Left kidney (tissue), 1 donor: ENCODE measurements at regions not wholly inside any gene's neighbourhood (a gene's known extent, or its start where the extent isn't known, plus 50 kb on each side); places are given as distances from the start of the nearest gene placed in this dataset.
"Not testable (repeated sequence)": the region's sequence is repeated elsewhere in the genome, so short reads cannot be mapped to it uniquely, and the experiment has no call there.

Source experiments
- DNase-seq: peaks from one replicate; pipeline ENCODE4 v3.0.0-alpha.2; 2013

GRCh38 chr2:191476901-191477300 is 201.0 kb upstream of the NABP1 start:
- no peak for DNase-seq

GRCh38 chr2:191478799-191479679 is 198.9 kb upstream of the NABP1 start:
- no peak for DNase-seq

- no peak for DNase-seq
These were observed 198.3 kb upstream of the NABP1 start for GRCh38 chr2:191479680-191480023.

DNA sequence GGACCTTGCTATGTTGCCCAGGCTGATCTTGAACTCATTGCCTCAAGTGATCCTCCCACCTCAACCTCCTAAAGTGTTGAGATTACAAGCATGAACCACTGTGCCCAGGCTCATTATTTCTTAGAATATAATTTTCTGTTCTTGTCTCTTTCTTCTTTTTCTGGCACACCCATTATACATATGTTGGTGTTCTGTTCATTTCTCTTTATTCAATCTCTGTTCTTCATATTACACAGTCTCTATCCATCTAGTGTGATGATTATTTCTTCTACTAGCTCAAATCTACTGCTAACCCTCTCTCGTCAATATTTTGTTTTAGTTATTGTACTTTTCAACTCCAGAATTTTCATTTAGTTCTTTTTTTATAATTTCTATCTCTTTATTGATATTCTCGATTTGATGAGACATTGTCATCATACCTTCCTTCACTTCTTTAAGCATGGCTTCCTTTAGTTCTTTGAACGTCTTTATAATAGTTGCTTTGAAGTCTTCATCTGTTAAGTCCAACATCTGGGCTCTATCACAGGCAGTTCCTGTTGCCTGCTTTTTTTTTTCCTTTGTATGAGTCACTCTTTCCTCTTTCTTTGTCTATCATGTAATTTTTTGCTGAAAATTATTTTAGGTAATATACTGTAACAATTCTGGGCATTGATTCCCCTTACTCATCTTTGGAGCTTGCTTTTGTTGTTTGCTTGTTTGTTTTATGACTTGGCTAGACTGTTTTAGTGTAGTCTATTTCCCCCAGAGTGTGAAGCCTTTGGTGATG is 196.4 kb upstream of the NABP1 start:
- no peak for DNase-seq

GRCh38 chr2:191483117-191483516 is 194.8 kb upstream of the NABP1 start:
- DNase-seq: no peak

DNA sequence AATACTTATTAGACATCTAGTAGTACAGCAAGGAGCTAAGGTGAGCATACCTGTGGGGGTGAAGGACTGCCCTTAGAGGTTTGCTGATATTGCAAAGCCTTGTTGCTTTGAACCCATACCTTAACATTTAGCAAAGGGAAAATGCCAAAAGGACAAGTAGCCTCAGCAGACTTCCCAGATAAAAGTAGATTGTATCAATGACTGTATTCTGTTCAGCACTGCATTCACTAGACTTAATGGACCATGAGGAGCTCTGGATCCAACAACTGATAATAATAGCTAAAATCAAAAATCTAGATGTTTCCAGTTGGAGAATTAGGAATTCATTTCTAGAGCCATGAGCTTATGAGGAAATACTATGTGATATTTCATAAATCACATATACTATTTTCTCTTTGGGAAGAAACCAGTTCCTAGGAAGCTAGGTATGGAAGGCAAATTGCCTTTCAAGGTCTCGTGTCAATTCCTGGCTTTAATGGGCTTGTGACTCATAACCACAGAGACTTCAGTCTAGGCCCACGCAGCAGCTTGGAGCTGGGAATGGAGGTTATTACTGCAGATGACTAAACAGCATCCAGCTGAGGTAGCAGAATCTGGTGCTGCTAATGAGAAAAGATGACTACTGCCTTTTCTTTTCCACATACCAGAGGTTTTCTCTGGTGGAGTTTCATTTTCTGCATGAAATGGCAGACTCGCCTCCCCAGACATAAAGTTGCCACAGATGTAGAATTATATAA is 191.2 kb upstream of the NABP1 start:
- no peak for DNase-seq

GRCh38 chr2:191488135-191488534 is 189.8 kb upstream of the NABP1 start:
- no peak for DNase-seq

GRCh38 chr2:191489177-191489576 is 188.8 kb upstream of the NABP1 start:
- DNase-seq: no peak

- no peak for DNase-seq
These were observed 181.1 kb upstream of the NABP1 start for GRCh38 chr2:191496838-191497237.

GRCh38 chr2:191497822-191498221 is 180.1 kb upstream of the NABP1 start:
- DNase-seq: no peak

- no peak for DNase-seq
These were observed 178.9 kb upstream of the NABP1 start for GRCh38 chr2:191499050-191499449.

- no peak for DNase-seq
These were observed 177.9 kb upstream of the NABP1 start for GRCh38 chr2:191499874-191500565.

GRCh38 chr2:191500566-191500883 is 177.4 kb upstream of the NABP1 start:
- DNase-seq: no peak

- DNase-seq: no peak
These were observed 176.9 kb upstream of the NABP1 start for GRCh38 chr2:191500884-191501560.

- DNase-seq: peak; percentile 65
These were observed 176.3 kb upstream of the NABP1 start for GRCh38 chr2:191501561-191502168.

DNA sequence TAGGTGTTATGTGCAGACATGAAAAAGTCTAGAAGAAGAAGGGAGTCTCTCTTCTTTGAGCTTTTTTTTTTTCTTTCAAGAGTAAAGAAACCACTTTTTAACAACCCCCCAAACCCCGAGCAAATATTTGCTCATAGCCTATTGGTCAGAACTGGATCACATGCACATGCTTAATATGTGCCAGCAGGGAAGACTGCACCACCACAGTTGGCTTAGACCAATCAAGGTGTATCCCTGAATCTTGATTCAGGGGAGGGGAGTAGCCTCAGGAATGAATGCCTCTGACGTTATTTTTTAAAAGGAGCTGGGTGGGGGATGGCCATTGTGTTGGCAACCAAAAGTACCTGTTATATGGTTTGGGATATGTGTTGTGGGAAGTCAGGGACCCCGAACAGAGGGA is 171.4 kb upstream of the NABP1 start:
- no peak for DNase-seq

GRCh38 chr2:191507252-191507853 is 170.6 kb upstream of the NABP1 start:
- not testable (repeated sequence) for DNase-seq

- no peak for DNase-seq
These were observed 169.2 kb upstream of the NABP1 start for GRCh38 chr2:191508738-191509137.

DNA sequence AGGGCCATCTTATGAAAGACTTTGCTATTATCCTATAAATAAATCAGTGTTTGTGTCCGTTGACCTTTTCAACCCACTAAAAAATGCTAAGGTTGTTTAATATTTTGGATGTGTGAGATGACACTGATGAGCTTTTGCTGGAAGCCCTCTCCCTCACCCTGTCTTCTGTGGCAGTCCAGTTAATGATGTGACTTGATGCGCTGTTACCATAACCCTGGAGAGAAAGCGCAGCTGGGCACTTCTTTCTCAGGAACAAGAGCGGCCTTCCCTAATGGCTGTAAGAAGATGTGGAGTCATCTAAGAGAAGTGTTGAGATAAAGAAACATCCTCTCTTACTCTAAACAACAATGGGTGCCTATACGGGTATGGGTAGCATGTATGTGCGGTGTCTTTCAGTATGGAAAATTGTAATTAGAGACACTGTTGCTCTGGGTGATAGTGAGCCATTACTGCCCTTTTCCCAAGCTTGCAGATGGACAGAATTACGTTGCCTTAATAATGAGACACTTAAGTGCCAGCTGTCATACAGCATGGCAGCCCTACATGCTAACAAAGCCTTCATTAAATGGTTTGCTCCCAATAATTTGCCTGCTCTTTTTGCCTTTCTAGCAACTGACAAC is 165.6 kb upstream of the NABP1 start:
- no peak for DNase-seq

DNA sequence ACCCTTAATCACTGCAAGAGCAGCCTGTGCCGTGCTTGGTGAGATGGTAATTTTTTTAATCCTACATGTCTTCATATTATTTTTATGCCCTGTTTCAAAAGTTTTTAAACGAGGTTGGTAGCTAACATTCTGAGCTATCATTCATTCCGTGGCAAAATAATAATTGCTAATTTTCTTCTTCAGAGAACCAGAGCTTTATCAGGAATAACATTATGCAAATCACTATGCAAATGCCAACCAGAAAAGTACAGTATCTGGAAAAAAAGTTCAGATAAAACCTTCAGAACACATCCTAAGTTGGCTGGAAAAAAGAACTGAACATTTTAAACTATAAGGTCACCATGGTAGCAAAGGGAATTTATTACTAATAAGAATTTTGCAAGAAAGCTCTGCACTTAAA is 165.1 kb upstream of the NABP1 start:
- DNase-seq: no peak
